GM18858 (cell line): ENCODE measurements at regions not wholly inside any gene's neighbourhood (a gene's known extent, or its start where the extent isn't known, plus 50 kb on each side); places are given as distances from the start of the nearest gene placed in this dataset.

Experiments
- ATAC-seq: cut with Tn5 transposase; IDR thresholded peaks from one replicate; pipeline ENCODE4 v1.9.1; 2021; ENCODE audit not compliant: unreplicated experiment

DNA sequence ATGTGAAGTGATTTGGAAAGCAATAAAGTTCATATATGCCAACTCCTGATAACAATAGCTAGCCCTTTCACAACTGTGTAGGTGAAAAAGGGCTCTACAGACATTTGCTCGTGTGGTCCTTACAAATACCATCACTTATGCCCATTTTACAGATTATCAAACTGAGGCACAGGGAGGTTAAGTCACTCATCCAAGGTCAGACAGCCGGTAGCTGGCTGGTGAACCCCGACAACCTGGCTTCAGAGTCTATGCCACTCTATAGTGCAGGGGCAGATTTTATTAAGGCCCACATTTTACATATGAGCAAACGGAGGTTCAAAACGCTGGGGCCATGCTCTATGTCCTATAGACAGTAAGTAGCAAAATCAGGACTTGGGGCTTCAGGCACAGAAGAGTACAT is 280.5 kb downstream of the RRAGC start:
- no peak for ATAC-seq

DNA sequence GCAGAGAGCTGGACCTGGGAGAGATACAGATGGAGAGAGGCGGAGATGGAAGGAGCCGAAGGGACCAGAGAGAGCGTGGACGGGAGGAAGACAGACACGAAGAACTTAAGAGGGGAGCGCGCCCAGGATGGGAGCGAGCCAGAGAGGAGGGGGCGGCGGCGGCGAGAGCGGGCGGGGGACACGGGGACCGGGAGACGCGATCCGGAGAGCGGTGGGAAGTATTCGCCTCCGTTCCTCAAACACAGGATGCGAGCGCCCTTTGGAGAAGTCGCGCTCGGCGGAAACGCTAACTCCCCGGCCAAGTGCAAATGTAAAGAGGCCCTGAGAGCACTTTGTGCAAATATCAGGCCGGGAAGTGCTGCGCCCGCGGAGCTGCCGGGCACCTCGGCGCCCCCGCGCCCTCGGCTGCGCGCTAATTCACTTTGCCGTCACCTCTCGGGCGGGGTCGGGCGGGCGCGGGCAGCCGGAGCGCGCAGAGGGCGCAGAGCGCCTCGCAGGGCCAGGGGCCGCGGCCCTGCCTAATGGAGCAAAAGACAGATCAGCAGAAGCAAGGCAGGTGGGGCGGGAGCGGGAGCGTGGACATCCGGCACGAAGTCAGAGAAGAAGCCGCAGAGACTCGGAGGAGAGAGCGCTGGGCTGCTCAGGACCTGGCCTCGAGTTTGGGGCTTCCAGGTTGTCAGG is 281.2 kb downstream of the RRAGC start:
- no peak for ATAC-seq

DNA sequence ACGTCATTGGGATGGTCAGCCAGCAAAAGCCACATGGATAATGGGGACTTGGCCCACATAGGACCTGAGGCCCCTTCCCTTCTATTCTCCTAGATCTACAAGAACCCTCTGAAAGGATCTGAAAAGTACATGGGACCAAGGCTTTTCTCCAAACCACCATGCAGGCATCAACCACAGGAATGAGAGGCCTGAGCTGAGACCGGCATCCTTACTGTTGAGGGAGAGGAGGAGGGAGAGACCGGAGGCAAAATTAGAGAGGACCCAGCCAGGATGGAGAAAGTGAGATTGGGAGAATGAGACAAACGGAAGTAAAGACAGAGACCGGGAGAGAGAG is 281.7 kb downstream of the RRAGC start:
- no peak for ATAC-seq

DNA sequence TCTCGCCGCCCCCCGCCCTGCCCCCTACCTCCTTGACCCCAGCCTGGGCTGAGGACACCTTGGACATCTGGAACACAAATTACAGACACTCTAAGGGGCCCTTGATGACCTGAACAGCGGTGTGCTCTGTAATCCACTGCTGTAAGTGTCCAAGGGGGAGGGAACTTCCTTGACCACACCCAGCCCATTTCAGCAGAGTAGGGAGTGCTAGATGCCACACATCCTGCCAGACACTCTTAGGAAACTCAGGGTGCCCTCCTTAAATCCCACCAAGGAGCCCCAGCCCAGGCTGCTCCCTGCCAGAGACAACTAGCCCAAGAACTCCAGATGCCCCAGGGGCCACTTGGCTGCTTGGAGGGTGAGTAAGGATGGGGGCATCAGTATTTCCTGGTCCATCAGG is 282.2 kb downstream of the RRAGC start:
- no peak for ATAC-seq

DNA sequence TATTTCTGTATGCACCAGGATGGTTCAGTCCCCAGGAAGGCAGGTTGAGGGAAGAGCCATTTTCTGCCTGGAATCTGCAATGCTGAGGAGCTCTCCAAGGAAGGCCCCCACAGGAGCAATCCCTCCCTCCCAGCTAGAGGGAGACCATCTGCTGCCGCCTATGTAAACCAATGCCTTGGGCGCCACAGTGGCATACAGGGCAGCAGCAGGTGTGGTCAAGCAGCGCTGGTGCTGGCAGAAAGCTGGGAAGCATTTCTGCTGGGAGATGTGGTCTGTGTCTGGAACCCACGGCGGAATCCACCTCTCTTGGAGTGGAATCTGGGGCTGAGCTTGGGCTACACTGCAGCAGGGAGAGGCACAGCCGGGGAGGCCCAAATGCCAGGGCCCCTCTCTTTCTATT is 283.3 kb downstream of the RRAGC start:
- ATAC-seq: no peak

DNA sequence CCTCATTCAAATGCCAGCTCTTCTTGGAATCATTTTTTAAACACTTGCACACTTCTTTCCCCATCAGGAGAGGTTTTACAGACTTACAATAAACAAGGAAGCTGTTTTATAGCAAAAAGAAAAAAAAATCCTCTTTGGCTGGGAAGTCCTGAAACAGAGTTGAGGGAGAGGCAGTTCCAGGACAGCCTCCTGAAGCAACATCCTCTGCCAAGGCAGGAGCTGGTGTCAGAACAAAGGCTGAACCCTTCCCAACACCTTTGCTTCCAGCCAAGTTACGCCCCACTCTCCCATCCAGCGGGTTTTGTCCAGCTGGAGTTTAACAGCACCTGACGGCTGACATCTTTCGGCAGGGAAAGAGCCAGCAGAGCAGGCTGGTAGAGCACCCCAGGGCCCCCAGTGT is 287.8 kb downstream of the RRAGC start:
- ATAC-seq: no peak

DNA sequence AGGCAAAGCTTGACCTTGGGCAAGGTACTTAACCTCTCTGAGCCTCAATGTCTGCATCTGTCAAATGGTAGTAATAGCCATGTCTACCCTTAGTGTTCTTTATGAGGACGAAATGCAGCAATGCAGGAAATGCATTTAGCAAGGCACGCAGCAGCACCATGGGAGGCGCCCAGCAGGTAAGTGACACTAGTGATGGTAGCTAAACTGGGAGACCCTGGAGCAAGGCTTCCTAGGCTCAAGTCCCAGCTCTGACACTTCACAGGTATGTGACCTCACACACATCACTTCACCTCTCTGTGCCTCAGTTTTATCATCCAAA is 289.0 kb downstream of the RRAGC start:
- ATAC-seq: no peak

DNA sequence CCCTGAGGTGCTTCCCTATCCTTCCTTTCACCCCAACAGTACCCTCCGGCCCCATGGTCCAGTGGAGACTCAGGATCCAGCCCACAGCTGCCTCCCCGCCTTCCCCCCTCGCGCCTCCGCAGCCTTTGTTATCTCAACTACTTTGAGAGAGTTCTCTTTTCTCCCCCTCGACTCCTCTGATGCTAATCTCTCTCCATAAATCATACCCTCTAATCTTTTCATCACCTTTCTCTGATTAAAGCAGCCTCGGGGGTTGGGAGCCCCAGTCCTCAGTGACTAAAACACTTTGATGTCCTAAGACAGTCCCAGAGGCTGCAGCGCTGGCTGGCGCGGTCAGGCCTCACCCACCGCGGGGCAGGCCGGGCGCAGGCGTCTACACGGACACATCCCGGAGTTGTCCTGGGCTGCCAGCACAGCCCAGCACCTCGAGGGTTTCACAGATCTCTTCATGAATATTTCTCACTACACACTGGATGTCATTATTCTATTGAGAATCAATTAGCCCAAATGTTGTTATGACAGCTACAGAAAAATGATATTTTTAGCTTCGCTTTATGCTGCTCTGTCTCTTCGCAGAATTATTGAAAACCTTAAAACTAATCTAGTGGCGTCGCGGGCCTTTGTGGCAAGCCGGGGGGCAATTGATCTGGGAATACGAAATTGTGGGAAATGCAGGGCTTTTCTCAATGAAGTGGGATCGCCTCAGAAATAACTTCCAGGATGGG is 289.5 kb downstream of the RRAGC start:
- ATAC-seq: no peak

DNA sequence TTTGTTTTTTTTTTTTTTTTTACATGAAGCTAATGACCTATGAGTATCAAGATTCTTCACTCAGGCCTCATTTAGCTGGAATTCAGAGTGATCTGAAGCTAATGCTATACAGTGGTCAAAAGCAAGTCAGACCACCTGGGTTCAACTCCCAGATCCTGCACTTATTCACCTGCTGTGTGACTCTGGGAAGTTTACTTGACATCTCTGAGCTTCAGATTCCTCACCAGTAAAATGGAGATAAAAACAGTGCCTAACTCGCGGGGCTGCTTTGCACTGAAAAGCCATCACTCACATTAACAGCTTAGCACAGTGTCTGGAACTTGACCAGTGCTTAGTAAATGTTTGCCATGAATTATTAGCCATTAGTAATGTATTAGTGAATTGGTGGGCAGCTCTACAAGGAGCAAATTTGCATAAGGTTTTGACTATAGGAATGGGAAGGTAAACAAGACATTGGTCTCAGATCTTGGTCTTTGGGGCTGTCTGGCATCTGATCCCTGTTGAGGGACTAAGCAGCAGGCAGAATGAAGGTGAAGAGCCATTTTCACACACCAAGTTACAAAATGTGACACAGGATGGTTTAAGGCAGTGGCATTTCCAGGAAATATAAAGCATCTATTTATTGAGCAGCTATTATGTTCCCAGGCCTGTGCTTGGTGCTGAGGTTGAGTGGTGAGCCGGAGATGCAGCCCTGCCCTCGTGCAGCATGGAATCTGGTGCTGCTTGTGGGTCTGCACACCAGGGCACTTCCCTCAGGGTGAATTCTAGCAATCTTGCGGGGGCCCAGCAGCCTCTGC is 291.3 kb downstream of the RRAGC start:
- ATAC-seq: no peak

DNA sequence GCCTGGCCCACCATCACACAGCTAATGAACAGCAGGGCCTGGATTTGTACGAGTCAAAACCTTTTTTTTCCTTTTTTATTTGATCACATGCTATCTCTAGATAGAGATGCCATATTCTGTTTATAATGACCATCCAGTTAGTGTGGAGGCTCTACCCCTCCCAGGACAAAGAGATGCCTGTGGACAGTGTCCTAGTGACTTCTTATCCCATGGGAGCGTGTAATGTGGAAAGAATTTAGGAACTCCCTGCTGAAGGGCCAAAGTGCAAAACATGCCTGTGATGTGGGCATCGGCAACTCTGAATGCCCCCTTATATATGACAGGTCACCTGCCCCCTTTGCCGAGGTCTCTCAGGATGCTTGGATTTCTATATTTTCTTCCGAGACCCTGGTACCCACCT is 292.2 kb downstream of the RRAGC start:
- ATAC-seq: no peak

DNA sequence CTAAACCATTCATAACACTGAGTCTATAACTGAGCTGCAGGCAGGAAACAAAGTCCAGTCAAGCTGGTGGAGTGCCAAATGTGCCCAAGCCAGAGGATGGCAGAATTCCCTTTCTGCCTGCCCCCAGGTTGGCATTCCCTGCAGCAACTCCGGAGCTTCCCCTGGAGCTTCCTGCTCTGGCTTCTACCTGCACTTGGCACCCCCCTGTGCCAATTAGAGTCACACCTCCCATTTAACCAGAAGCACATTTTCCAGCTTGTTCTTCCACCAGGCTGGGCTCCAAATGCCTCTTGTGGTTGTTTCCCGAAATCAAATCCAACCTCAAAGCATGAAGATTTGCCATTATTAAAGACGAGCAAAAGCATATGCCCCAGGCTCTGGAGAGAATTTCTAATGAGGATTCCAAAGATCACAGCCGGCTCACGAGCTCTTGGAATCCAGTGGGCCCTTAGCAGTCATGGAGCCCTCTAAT is 294.5 kb downstream of the RRAGC start:
- no peak for ATAC-seq

DNA sequence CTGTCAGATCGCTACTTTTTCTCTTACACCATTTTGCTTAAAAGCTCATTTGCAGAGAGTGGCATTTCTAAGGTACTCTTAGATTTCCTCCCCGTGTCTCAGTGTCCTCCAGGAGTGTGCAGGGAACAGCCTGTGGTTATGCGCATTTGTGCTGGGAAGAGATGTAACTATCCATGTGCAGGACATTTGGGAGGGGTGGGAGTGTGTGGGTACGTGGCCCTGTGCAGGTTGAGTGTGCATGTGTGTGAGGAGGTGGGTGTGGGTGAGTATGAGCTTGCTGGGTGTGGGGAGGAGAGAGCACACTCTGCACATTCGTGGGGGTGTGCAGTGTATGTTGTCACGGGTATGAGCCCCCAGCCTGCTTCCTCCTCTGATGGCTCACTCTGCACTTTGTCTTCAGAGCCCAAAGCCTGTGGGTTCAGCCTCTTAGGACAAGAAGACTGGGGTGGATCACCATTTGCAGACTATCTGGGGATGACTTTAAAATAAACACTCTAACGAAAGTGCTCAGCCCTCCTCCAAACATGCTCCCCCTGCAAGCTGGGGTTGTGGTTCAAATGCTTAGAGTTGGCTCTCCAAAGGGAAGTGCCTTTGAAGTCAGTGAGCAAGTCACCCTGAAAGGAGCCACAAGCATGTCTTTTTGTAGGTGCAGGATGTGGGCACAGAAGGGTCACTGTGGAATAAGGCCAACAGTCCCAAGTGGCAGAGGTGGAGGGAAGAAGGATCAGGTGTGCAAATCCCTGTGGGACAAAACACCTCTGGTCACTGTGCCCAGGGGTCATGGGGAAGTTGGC is 295.4 kb downstream of the RRAGC start:
- no peak for ATAC-seq

DNA sequence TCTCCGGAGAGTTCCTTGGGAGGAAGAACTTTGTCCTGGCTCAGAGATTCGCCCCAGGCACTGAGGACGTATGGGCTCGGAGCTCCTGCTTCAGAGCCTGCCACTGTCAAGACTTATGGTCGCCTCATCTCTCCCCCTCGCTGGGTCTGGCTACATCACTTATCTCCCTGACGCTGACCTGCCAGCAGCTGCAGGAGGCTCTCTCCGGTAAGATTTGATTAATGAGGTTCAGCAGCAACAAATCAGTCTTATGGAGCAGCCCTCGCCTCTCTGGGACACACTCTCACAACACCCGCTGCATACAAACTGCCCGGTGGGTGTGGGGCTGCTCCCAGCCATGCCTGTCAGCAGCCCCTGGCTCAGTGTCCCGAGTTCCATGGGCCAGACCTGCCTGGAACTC is 297.8 kb downstream of the RRAGC start:
- no peak for ATAC-seq

DNA sequence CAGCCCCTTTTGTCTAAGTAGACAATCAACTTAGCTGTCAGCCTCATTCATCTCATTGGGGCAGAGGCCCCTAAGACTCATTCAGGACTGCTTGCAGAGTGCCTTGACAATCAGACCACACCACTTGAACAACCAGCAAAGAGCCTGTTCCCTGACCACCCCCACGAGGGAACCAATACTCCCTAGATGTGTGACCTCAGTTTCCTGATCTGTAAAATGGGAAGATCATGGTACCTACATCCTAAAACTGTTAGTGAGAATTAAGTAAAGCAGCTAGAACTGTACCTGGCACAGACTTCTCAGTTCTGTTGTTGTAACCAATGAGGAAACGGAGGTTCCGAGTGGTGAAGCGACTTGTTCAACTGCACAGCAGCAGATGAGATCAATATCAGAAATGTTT is 298.5 kb downstream of the RRAGC start:
- ATAC-seq: no peak

DNA sequence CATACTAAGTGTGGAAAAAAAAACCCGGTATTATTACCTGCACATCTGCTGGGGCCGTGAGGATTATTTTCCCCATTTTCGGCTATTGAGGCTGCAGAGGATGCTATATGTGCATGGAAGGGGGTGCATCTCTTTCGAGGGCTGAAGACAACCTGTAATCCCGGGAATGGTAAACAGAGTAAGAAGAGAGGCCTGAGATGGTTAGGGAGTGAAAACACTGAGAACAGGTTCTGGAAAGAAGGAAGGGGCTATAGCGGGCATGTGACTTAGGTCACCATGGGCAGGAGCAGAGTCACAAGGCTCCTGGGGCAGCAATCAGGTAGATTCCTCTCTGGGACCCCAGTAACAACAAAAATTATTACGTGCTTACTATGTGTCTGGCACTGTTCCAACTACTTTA is 299.1 kb downstream of the RRAGC start:
- ATAC-seq: no peak

DNA sequence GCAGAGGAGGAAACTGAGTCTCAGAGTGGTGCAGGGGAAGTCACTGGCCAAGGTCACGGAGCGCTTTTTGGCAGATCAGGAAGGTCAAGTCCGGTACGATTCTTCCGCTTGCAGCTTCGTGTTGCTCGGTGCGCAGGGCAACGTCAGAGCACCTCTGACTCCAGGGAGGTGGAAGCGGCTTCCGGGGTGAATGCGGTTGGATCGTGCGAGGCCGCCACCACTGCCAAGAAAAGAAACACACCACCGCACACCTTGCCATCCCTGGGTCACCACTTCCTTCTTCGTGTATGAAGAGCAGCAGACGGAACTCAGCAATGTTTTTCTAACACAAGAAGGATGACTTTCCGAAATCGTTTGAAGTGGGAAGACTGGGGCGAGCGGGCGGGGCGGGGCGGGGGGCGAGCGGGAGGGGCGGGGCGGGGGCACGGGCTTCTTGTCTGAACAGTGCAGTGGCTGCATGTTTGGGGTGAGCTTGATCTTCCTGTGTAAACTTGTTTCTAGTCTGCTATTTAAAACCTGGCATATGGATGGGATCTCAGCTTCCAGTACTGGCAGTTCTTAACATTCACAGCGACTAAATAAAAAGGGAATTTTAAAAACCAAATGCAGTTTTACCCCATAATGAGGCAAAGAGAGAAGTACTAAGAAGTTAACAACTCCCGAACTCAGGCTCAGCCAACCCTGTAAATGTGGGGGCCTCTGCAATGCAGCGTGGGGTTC is 300.0 kb downstream of the RRAGC start:
- no peak for ATAC-seq

DNA sequence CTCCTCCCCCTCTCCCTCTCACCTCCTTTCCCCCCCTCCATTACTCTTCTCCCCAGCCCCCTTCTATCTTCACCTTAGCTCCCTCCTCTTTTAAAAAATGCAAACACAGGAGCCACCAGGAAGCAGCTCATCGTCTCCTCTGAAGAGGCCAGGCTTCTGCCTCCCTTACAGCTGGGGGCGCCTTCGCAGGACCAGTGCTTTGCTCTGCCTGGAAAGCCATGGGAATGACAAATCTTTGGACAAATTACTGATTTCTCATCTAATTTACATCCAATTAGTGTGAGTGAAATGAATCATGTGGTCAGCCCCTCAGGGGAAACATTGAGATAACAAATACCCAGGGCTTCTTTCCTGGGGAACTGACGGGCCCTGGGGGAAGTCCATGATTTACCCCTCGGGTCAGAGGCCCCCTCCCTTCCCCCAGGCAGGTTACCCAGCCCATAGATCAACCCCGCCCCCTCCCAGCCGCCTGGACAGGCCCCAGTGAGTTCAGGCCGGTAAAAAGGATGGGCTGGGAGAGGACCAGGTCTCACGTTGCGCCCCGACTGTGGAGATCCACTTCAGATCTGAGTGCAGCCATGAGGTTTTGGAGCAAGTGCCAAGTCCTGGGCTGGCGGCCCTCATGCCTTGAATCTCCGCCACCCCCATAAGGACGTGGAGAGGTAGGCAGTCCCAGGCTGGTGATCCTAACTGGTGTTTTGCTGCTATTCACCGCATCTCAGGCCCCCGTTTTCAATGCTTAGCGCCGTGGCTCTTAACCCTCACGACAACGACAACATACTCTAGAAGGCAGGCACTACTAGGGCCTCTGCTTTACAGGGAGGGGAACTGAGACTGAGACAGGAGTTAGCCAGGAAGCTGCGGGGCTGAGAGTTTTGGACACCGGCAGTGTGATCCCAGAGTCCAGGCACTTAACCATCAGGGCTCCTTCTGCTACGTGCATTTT is 300.8 kb downstream of the RRAGC start:
- no peak for ATAC-seq

DNA sequence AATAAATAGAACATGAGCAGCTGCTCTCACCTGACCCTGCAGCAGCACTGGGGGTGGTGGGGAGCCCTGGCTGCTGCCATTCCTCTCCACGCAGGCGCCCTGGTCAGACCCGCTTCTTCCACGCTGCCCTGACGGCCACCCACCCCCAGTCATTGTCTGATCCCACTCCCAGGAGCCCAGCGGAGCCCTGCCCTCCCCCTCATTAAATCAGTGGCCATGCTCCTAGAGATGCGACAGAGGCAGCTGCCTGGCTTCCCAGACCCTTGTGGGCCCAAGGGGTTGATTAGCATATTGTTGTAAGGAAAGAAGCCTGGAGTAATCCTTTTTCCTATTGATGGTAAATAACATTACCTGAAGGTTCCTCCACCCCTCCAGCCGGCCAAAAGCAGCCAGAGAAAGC is 301.5 kb downstream of the RRAGC start:
- ATAC-seq: no peak

DNA sequence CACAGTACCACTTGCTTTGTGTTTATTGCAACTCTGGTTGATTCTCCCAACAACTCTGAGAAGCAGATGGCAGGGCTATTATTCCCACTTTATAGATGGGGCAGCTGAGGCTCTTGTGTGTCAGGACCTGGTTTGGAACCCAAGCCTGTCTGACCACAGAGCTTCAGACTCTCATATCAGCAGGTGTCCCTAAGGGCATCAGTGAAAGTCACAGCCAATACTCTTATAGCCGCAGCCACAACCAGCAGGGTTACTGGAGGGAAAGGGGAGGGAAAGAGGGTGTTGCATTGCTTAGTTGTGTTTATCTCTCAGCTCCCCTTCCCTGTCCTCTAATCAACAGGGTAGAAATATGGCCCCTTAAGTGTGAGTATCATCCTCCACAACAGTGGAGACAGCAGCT is 304.0 kb downstream of the RRAGC start:
- no peak for ATAC-seq

DNA sequence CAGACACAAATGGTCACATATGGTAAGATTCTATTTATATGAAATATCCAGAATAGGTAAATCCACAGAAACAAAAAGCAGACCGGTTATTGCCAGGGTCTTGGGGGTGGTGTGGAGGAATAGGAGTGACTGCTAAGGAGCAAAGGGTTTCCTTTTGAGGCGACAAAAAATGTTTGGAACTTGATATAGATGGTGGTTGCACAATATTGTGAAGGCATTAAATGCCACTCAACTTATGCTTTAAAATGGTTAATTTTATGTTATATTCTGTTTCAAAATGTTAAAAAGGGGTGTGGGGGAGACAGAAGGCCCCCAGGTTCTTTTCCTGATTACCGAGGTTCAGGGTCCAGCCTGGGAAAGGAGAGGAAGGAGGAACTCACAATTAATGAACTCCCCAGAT is 304.4 kb downstream of the RRAGC start:
- no peak for ATAC-seq
